K562 (cell line): ENCODE measurements at regions not wholly inside any gene's neighbourhood (a gene's known extent, or its start where the extent isn't known, plus 50 kb on each side); places are given as distances from the start of the nearest gene placed in this dataset.

ENCODE experiments used
- FOS ChIP-seq: IDR thresholded peaks from 3 replicates; pipeline ENCODE4 v1.6.1; 2011; ENCODE audit not compliant: insufficient read length; ENCODE audit errors: extremely low read depth
- PTRF ChIP-seq: fragments of 450-650 bp; IDR thresholded peaks from 2 replicates; pipeline ENCODE4 v1.6.1; 2016; ENCODE audit warnings: mild to moderate bottlenecking, missing genetic modification characterization, missing compliant biosample characterization
- RBM17 ChIP-seq: fragments of 200-400 bp; formaldehyde crosslinking; IDR thresholded peaks from 2 replicates; pipeline ENCODE4 v1.6.1; 2017; ENCODE audit warnings: low read depth, mild to moderate bottlenecking, low read length, borderline replicate concordance
- RBM25 ChIP-seq: fragments of 200-400 bp; formaldehyde crosslinking; IDR thresholded peaks from 2 replicates; pipeline ENCODE4 v1.6.1; 2018; ENCODE audit warnings: low read length, low read depth, moderate library complexity; ENCODE audit not compliant: severe bottlenecking
- SUPT5H ChIP-seq: fragments of 450-650 bp; IDR thresholded peaks from 2 replicates; pipeline ENCODE4 v1.6.1; 2016
- ZBTB17 ChIP-seq: fragments of 450-650 bp; formaldehyde crosslinking; IDR thresholded peaks from 2 replicates; pipeline ENCODE4 v1.4.0; 2020; ENCODE audit warnings: mild to moderate bottlenecking
- ZNF134 ChIP-seq: fragments of 250-450 bp; sonication (Bioruptor Pico); conservative IDR thresholded peaks from 2 replicates; pipeline ENCODE4 v1.4.0; 2020
- ZNF699 ChIP-seq: fragments of 250-450 bp; sonication (Bioruptor Pico); IDR thresholded peaks from 2 replicates; pipeline ENCODE4 v1.8.0; 2021; ENCODE audit warnings: mild to moderate bottlenecking, moderate library complexity; ENCODE audit not compliant: insufficient replicate concordance
- TF ChIP-seq, protein P1 (sequence below): fragments of 450-650 bp; formaldehyde crosslinking; IDR thresholded peaks from 2 replicates; pipeline ENCODE4 v1.4.0; 2020; ENCODE audit warnings: mild to moderate bottlenecking, moderate library complexity
- TF ChIP-seq, protein P2 (sequence below): fragments of 200-600 bp; sonication (generic); IDR thresholded peaks from one replicate; pipeline ENCODE4 v1.6.1; 2012; ENCODE audit warnings: mild to moderate bottlenecking, low read depth, low read length, inconsistent platforms
- TF ChIP-seq, protein P3 (sequence below): sonication (generic); formaldehyde crosslinking; IDR thresholded peaks from 2 replicates; pipeline ENCODE4 v1.8.0; 2022; ENCODE audit warnings: mild to moderate bottlenecking, missing genetic modification reagents, borderline replicate concordance
- TF ChIP-seq, protein P4 (sequence below): fragments of 450-650 bp; IDR thresholded peaks from one replicate; pipeline ENCODE4 v1.6.1; 2018; ENCODE audit warnings: mild to moderate bottlenecking, moderate library complexity; ENCODE audit not compliant: partially characterized antibody

DNA sequence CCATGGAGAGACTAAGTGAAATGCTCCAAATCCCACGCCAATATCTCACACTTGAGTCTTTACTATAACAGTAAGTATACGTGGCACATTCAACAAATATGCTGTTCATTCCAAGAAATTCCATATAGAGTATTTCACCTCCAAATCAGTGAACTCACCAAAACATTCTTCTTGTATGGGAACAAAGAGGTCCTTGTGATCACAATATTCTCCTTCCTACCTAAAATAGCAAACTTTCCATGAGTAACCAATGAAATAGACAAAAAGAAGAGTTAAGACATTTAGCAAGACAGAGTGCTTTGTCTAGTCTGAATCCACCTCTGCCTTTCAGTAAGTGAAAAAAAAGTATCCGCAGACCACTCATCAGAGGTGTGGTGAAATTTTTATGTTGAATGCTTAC, 77.3 kb upstream of the NXPH1 start (continued):
- TF ChIP-seq, protein P1, sequence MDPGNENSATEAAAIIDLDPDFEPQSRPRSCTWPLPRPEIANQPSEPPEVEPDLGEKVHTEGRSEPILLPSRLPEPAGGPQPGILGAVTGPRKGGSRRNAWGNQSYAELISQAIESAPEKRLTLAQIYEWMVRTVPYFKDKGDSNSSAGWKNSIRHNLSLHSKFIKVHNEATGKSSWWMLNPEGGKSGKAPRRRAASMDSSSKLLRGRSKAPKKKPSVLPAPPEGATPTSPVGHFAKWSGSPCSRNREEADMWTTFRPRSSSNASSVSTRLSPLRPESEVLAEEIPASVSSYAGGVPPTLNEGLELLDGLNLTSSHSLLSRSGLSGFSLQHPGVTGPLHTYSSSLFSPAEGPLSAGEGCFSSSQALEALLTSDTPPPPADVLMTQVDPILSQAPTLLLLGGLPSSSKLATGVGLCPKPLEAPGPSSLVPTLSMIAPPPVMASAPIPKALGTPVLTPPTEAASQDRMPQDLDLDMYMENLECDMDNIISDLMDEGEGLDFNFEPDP (CRISPR knock-in tag) = no peak
- TF ChIP-seq RBM17 (no peak), ZBTB17 (CRISPR knock-in tag) (no peak), SUPT5H (no peak), ZNF699 (CRISPR knock-in tag) (no peak), FOS (no peak), PTRF (tag) (no peak), ZNF134 (CRISPR knock-in tag) (no peak), RBM25 (no peak)
- TF ChIP-seq, protein P2, sequence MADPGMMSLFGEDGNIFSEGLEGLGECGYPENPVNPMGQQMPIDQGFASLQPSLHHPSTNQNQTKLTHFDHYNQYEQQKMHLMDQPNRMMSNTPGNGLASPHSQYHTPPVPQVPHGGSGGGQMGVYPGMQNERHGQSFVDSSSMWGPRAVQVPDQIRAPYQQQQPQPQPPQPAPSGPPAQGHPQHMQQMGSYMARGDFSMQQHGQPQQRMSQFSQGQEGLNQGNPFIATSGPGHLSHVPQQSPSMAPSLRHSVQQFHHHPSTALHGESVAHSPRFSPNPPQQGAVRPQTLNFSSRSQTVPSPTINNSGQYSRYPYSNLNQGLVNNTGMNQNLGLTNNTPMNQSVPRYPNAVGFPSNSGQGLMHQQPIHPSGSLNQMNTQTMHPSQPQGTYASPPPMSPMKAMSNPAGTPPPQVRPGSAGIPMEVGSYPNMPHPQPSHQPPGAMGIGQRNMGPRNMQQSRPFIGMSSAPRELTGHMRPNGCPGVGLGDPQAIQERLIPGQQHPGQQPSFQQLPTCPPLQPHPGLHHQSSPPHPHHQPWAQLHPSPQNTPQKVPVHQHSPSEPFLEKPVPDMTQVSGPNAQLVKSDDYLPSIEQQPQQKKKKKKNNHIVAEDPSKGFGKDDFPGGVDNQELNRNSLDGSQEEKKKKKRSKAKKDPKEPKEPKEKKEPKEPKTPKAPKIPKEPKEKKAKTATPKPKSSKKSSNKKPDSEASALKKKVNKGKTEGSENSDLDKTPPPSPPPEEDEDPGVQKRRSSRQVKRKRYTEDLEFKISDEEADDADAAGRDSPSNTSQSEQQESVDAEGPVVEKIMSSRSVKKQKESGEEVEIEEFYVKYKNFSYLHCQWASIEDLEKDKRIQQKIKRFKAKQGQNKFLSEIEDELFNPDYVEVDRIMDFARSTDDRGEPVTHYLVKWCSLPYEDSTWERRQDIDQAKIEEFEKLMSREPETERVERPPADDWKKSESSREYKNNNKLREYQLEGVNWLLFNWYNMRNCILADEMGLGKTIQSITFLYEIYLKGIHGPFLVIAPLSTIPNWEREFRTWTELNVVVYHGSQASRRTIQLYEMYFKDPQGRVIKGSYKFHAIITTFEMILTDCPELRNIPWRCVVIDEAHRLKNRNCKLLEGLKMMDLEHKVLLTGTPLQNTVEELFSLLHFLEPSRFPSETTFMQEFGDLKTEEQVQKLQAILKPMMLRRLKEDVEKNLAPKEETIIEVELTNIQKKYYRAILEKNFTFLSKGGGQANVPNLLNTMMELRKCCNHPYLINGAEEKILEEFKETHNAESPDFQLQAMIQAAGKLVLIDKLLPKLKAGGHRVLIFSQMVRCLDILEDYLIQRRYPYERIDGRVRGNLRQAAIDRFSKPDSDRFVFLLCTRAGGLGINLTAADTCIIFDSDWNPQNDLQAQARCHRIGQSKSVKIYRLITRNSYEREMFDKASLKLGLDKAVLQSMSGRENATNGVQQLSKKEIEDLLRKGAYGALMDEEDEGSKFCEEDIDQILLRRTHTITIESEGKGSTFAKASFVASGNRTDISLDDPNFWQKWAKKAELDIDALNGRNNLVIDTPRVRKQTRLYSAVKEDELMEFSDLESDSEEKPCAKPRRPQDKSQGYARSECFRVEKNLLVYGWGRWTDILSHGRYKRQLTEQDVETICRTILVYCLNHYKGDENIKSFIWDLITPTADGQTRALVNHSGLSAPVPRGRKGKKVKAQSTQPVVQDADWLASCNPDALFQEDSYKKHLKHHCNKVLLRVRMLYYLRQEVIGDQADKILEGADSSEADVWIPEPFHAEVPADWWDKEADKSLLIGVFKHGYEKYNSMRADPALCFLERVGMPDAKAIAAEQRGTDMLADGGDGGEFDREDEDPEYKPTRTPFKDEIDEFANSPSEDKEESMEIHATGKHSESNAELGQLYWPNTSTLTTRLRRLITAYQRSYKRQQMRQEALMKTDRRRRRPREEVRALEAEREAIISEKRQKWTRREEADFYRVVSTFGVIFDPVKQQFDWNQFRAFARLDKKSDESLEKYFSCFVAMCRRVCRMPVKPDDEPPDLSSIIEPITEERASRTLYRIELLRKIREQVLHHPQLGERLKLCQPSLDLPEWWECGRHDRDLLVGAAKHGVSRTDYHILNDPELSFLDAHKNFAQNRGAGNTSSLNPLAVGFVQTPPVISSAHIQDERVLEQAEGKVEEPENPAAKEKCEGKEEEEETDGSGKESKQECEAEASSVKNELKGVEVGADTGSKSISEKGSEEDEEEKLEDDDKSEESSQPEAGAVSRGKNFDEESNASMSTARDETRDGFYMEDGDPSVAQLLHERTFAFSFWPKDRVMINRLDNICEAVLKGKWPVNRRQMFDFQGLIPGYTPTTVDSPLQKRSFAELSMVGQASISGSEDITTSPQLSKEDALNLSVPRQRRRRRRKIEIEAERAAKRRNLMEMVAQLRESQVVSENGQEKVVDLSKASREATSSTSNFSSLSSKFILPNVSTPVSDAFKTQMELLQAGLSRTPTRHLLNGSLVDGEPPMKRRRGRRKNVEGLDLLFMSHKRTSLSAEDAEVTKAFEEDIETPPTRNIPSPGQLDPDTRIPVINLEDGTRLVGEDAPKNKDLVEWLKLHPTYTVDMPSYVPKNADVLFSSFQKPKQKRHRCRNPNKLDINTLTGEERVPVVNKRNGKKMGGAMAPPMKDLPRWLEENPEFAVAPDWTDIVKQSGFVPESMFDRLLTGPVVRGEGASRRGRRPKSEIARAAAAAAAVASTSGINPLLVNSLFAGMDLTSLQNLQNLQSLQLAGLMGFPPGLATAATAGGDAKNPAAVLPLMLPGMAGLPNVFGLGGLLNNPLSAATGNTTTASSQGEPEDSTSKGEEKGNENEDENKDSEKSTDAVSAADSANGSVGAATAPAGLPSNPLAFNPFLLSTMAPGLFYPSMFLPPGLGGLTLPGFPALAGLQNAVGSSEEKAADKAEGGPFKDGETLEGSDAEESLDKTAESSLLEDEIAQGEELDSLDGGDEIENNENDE = no peak
- TF ChIP-seq, protein P3, sequence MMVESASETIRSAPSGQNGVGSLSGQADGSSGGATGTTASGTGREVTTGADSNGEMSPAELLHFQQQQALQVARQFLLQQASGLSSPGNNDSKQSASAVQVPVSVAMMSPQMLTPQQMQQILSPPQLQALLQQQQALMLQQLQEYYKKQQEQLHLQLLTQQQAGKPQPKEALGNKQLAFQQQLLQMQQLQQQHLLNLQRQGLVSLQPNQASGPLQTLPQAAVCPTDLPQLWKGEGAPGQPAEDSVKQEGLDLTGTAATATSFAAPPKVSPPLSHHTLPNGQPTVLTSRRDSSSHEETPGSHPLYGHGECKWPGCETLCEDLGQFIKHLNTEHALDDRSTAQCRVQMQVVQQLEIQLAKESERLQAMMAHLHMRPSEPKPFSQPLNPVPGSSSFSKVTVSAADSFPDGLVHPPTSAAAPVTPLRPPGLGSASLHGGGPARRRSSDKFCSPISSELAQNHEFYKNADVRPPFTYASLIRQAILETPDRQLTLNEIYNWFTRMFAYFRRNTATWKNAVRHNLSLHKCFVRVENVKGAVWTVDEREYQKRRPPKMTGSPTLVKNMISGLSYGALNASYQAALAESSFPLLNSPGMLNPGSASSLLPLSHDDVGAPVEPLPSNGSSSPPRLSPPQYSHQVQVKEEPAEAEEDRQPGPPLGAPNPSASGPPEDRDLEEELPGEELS (CRISPR knock-in tag) = no peak
- TF ChIP-seq, protein P4, sequence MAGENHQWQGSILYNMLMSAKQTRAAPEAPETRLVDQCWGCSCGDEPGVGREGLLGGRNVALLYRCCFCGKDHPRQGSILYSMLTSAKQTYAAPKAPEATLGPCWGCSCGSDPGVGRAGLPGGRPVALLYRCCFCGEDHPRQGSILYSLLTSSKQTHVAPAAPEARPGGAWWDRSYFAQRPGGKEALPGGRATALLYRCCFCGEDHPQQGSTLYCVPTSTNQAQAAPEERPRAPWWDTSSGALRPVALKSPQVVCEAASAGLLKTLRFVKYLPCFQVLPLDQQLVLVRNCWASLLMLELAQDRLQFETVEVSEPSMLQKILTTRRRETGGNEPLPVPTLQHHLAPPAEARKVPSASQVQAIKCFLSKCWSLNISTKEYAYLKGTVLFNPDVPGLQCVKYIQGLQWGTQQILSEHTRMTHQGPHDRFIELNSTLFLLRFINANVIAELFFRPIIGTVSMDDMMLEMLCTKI = no peak
